ENCODE measurements at regions not wholly inside any gene's neighbourhood (a gene's known extent, or its start where the extent isn't known, plus 50 kb on each side); places are given as distances from the start of the nearest gene placed in this dataset.
"Not testable (repeated sequence)": the region's sequence is repeated elsewhere in the genome, so short reads cannot be mapped to it uniquely, and the experiment has no call there.

GRCh38 chrX:113399506-113400192, 559.0 kb upstream of the AMOT start:
- DNase-seq (ENCODE audit: low read depth), result no peak
- TF ChIP-seq CTCF (conservative IDR thresholded peaks at IDR 0.05; ENCODE audit: low read depth, low read length), result no peak
- no peak overlapping the region for H3K4me3 ChIP-seq (ENCODE audit: low read depth, low read length)

- TF ChIP-seq CTCF (conservative IDR thresholded peaks at IDR 0.05; ENCODE audit: low read depth, low read length), result no peak
- DNase-seq (ENCODE audit: low read depth), result no peak
- no peak overlapping the region for H3K4me3 ChIP-seq (ENCODE audit: low read depth, low read length)
These were observed 551.7 kb upstream of the AMOT start for GRCh38 chrX:113392355-113392754.

GRCh38 chrX:113391875-113392274, 551.2 kb upstream of the AMOT start:
- no peak overlapping the region for H3K4me3 ChIP-seq (ENCODE audit: low read depth, low read length)
- DNase-seq (ENCODE audit: low read depth), result no peak
- TF ChIP-seq CTCF (conservative IDR thresholded peaks at IDR 0.05; ENCODE audit: low read depth, low read length), result no peak

- no peak for DNase-seq (ENCODE audit: low read depth)
- TF ChIP-seq CTCF (conservative IDR thresholded peaks at IDR 0.05; ENCODE audit: low read depth, low read length), result peak; percentile 17
- no peak overlapping the region for H3K4me3 ChIP-seq (ENCODE audit: low read depth, low read length)
These were observed 549.9 kb upstream of the AMOT start for GRCh38 chrX:113390531-113390930.

- TF ChIP-seq CTCF (conservative IDR thresholded peaks at IDR 0.05; ENCODE audit: low read depth, low read length), result no peak
- no peak for DNase-seq (ENCODE audit: low read depth)
- H3K4me3 ChIP-seq (ENCODE audit: low read depth, low read length), result no peak overlapping the region
These were observed 549.2 kb upstream of the AMOT start for GRCh38 chrX:113389846-113390245.

GRCh38 chrX:113384628-113385027, 544.0 kb upstream of the AMOT start:
- no peak overlapping the region for H3K4me3 ChIP-seq (ENCODE audit: low read depth, low read length)
- DNase-seq (ENCODE audit: low read depth), result no peak
- TF ChIP-seq CTCF (conservative IDR thresholded peaks at IDR 0.05; ENCODE audit: low read depth, low read length), result no peak

- DNase-seq (ENCODE audit: low read depth); H3K4me3 ChIP-seq (ENCODE audit: low read depth, low read length): not testable (repeated sequence)
These were observed 532.8 kb upstream of the AMOT start for GRCh38 chrX:113373421-113373820.
